HEK293 (cell line): ENCODE measurements at regions not wholly inside any gene's neighbourhood (a gene's known extent, or its start where the extent isn't known, plus 50 kb on each side); places are given as distances from the start of the nearest gene placed in this dataset.

Experiments used
- ZBTB17 ChIP-seq: fragments of 450-650 bp; formaldehyde crosslinking; IDR thresholded peaks from 2 replicates; pipeline ENCODE4 v1.5.1; 2016; ENCODE audit warnings: missing biosample characterization, missing genetic modification characterization
- TF ChIP-seq, protein P1 (sequence below): fragments of 450-650 bp; formaldehyde crosslinking; optimal IDR thresholded peaks from 2 replicates; pipeline ENCODE3; 2016; ENCODE audit warnings: missing biosample characterization, mild to moderate bottlenecking, missing genetic modification characterization

DNA sequence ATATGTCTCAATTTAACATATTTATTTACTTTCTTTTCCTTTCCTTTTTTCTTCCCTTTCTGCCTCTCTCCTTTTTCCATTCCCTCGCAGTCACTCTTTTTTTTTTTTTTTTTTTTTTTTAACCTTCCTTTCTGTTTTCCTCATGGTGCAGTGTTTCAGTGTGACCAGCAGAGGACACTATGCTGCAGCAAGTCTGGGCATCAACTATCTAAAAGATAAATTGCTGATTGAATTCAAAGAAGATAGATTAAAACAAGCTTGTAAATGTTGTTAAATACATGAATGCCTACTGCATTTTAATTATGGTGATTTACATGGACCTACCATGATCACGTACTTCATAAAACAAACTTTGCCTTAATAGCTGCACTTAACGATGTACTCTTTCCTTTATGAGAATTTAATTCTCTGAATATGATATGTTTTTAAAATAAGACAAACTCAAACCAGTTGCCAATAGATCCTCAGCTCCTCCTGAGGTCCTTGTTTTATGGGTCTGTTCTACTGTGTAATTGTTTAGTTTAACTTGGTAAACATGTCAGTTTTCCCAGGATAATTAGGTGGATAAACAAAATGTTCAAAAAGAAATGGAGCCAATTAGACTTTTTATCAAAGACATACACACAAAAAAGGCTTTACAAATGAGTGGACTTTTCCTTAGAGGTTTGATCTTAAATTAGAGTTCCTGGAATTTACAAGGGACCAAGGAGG is 101.0 kb upstream of the AGR3 start:
- no peak for TF ChIP-seq ZBTB17 (tag by site-specific recombination)
- TF ChIP-seq, protein P1, sequence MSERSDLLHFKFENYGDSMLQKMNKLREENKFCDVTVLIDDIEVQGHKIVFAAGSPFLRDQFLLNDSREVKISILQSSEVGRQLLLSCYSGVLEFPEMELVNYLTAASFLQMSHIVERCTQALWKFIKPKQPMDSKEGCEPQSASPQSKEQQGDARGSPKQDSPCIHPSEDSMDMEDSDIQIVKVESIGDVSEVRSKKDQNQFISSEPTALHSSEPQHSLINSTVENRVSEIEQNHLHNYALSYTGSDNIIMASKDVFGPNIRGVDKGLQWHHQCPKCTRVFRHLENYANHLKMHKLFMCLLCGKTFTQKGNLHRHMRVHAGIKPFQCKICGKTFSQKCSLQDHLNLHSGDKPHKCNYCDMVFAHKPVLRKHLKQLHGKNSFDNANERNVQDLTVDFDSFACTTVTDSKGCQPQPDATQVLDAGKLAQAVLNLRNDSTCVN (tag by site-specific recombination): no peak
